Activated T-helper 1 cell treated with Interleukin-2 at 50 U/mL for 16 hours (primary cell): ENCODE measurements at regions not wholly inside any gene's neighbourhood (a gene's known extent, or its start where the extent isn't known, plus 50 kb on each side); places are given as distances from the start of the nearest gene placed in this dataset.

Experiments used
- DNase-seq: peaks from one replicate; pipeline ENCODE4 v3.0.0-alpha.2; 2020; ENCODE audit warnings: low read depth

DNA sequence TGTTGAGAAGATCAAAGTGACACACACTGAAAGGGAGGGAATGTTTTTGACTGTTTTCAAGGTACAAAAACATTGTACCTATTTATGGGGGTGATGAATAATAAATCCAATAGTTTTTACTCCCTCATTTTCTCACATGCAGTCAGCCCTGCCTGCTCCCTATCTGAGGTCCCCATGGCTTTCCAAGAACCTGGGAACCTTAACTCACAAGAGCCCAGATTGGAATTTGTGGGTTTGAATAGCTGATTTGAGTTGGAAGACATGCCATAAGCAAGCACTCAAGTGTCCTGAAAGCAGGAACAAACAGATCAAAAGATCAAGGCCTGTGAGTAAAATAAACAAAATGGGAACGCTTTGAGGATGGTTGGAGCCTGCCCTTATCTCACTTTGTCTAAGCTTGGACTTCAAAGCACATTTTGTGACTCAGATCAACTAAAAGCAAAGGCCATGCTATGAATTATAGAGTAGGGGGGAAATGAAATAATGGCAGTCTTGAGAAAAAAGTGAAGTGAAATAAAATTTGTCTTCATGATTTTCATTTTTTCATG is 136.6 kb downstream of the LYPLAL1 start:
- DNase-seq, result no peak

DNA sequence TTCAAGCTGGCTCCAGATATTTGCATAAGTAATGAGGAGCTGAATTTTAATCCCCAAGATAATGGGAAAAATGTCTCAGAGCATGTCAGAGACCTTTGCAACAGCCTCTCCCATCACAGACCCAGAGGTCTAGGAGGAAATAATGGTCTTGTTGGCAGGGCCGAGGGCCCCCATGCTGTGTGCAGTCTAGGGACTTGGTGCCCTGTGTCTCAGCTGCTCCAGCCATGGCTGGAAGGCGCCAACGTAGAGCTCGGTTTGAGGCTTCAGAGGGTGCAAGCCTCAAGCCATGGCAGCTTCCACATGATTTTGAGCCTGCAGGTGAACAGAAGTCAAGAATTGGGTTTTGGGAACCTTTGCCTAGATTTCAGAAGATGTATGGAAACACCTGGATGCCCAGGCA is 134.7 kb downstream of the LYPLAL1 start:
- DNase-seq, result no peak

DNA sequence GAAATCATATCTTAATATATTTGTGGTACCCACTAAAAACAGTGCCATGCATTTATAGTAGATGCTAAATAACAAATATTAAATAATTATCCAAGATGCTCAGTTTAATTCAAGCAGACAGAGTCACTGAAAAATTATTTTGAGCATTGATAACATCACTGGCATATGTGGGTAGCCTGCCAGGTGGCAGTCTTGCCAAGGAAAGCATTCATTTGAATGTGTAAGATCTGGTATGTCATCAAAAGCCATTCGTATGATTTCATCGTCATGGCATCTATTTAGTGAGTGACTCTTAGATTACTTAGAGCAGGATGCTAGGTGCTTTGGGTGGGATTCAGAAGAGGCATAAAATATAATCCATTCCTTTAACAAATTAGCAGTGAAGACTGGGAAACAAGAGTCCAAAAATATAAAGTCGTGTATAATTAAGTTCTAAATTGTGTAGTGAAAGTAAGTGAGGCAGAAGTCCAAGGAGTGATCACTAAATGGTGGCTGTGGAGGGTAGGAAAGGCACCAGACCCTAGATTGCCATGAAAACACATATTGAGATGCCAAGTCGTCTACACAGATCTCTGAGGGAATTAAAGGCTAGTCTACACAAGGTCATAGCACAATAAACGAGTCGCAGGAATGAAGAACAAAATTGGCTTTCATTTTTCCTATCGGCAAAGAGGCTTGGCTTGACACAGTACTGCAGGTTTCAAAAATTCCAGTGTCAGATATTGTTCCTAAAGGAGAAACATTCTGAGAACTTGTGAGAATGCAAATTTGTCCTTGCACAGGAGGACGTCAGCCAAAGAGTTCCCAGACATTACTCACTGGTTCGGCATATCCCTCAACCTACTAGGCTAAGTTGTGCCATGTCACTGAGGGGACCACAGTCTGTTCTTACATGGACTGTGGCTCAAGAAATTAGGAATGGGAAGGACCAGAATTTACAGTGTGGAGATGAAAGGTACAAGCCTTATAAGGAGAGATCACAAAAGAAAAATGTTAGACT is 130.8 kb downstream of the LYPLAL1 start:
- no peak for DNase-seq

DNA sequence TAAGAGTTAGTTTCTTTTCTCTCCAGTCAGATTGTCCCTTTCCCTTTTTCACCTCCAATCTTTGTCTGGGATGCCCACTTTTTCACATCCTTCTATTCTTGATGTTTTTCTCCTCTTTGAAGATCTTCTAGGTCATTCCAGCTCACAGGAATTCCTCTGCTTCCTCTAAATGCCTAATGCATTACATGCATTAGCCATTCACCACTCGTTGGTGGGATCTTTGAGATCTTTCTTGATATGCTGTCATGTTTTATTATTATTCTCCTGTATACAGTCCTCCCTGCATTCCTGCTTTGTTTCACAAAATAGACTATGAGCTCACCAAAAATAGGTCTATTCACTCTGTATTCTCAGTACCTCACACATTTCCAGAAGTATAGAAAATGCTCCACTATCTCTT is 129.0 kb downstream of the LYPLAL1 start:
- no peak for DNase-seq

DNA sequence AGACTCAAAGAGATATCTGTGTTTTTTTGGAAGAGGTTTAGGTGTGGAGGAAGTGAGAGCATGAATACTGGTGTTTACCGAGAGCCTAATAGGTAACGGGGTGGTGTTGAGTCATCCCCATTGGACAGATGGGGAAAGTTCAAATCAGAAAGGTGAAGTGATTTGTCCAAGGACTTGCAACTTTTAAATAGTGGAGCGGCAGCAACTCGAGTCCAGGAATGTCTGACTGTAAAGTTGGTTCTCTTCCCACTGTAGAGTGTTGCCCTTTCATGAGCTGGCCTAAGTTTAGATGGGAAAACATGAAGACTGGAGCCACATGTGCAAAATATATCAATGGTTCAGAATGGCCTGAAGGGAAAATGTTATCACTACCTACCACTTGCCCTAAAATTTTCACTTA is 125.7 kb downstream of the LYPLAL1 start:
- DNase-seq, result no peak

DNA sequence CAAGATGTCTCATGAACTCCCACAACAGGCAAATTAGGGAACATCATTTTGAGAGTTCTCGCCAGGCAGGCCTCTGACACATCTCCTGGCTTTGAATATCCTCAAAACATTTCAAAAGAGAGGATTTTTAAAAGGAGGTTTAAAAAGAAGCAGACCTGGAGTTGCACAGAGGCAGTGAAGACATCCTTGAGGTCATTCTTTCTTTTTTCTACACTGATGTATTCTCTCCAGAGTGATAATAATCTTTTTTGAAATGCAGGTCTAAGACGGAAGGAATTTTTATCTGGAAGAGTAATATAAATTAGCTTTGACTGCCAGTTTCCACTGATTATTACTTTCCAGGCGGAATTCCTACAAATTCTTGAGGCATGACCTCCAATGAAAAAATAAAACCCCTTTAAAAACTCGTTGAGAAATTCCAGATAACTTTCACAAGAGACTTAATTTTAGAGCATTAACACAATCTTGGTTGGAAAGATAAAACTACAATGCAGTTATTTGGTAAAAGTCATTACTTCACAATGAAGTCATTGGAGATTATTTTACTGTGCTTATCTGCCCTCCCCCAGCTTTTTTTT is 125.0 kb downstream of the LYPLAL1 start:
- no peak for DNase-seq

DNA sequence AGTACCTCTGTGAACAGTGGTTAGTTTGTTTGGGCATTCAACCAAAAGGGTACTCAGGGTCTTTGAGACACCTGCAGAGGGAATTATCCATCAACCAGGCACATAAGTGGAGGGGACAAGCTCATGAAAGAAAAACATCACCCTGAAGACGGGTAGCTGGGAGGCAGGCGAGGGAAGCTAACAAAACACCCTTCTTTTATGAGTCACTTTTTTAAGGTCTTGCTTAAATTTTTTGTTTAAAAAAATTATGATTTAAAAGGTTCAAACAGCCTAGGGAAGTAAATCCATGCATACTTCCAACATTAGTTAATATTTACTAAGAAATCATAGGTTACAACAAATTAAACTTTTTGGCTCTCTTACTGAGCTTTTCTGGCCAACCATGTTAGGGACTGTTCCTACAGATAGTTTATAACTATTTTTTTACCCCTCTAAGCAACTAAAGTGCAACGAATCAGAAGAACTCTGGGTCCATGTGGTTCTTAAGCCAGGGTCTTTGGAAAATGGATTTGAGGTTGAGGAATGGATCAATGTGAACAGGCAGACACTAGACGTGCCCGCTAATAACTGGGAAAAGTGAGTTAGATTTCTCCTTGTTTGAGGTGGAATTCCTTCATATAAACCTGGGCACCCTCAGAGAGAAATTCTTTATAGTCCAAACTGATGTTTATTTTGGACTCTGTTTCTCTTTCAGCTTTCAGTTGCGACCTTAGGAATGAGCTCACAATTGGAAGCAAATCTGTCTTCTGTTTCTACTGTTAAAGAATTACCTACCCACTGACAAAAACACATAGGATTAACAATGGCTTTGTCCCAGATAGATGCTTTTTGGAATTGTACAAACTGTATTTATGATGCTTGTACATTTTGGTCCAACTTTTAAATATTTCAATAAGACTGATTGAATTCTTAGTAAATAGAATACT is 123.0 kb downstream of the LYPLAL1 start:
- no peak for DNase-seq

DNA sequence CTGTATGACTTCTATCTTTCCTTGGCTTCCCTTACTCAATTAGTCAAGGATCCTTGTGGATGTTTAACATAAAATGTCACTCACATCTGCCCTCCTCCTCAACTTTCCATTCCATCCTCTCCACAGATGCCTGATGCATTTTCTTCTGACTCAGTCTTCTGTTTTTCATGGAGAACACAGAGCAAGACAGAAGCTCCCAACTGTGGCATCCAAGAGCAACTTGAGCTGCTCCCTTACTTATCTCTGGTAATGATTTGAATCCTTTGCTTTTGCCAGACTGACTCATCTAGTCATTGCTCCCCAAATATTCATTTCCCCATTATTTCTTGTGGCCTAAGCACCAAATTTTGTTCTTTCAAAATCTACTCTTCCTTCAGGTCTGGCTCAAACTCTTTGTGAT is 120.6 kb downstream of the LYPLAL1 start:
- no peak for DNase-seq

DNA sequence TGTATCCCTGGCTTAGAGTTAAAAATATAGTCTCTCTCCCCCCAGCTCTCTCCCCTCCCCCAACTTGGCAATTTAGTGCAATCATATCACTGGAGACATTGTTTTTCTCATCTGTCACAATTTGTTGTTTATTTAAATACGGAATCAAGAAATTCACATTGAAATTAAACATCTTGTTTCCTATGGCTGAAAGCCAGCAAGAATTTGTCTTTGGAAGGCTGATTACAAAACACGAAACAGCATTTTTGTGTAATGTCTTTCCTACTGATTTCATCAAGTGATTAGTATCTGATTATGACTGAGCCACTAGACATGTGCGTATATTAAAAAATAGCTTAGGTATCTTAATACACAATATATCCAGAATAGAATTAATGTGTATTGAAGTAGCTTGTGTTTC is 119.7 kb downstream of the LYPLAL1 start:
- no peak for DNase-seq

DNA sequence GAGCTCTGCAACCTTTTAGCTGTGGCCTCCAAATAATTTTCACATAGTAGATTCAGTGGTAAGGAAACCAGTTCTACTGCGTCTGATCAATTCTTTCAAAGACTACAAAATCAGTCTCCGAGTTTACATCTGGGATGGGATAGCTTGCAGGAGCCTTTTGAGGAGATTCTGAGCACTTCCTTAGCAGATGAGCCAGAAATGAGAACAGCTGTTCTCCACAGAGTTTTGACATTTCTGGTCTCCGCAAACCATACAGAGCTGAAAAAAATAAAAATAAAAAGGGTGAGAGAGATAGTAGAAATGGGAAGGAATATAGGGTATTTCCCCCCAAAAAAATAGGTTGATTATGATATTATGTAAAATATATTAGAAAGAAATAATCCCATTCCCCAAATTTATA is 119.3 kb downstream of the LYPLAL1 start:
- no peak for DNase-seq

DNA sequence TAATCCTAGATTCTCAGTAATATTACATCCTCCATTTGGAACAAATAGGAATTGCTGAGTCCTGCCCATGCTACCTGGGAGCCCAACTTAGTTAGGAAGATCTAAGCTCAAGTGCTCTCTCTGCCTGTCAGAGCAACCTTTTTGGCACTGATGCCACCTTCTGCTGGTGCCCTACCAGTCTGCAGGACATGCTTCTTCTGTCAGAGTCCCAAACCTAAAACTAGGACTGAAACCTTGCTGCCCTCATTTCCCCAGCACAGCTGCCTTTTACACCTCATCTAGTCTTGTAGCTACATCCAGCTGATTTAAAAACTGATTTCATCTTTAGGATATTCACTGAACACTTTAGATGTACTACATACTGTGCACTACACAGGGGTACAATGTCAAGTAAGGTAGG is 118.7 kb downstream of the LYPLAL1 start:
- DNase-seq, result no peak

DNA sequence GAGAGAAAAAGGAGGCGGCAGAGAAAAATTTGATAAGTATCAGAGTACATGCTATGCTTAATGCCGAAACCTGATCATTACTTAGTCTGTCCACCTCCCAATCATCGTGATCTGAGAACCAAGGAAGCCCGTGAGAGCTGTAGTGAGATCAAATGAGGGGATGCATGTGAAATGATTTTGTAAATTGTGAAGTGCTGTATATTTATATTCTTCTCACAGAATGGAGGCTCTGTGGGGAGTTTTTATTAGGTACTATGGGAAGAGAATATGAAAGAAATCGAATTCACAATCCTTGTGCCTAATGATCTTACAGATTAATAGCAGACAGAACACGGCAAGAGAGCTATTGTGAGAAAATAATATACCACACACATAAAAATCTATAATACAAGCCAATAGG is 115.5 kb downstream of the LYPLAL1 start:
- no peak for DNase-seq

DNA sequence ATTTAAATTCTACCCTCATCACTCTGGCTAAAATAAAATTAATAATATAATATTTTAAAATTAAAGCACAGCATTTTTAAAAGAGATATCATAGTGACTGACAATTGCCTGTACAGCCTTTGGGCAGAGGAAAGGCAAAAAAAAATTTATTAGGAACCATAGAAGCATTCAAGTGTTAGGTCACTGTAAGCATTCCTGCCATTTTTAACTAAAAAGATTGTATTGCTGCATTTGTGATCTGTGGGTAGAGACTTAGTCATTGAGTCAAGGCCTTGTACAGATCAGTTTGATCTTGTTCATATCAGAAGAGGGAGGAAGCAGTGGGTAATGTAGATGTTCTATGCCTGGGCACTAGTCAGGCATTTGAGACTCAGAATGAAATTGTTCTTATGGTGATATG is 109.9 kb downstream of the LYPLAL1 start:
- DNase-seq, result no peak

DNA sequence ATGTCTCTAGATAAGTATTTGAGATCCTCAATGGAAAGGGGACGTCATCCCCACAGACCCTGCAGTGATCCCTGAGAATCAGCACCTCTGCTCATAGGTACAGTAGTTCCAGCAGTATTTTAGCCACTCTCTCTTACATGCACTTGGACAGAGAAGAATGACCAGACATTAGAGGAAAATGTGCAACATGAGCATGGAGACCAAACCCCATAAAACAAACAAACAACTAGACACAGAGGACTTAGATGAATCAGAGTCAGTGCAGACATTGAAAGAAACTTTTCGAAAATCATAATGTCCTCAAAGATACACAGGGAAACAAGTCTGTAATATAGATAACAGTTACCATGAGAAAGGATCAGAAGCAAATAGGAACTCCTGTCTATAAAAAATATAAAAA is 108.2 kb downstream of the LYPLAL1 start:
- no peak for DNase-seq

DNA sequence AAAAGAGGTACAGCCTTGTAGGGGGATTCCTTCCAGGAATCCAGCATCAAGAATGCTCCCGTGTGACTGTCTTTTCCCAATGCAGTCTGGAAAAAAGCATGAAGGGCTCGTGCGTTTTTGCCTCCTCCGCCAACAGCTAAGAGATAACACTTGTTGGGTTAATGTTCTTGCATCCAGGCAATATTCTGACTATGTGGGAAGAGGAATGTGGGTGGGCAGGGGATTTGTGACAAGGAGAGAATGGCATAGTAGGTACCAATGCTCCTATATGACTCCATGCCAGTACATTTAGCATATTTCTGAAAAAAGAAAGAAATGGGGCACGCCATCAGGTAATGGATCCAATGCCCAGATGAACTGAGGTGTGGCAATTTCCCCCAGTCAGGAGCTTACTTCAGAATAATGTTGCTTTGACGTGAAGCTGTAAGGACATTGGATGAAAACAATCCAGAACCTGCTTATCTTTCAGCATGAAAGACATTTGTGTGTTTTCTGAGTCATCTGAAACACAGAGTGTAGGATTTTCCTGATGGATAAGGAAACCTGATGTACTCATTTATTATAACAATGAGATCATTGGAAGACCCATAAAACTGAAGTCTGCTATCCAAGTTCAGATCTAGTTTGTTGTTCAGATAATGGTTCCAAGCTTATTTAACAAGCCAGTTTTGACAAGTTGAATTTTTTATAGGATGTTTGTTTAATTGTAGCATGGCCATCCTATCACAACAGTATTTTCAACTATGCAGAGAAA is 105.5 kb downstream of the LYPLAL1 start:
- no peak for DNase-seq

DNA sequence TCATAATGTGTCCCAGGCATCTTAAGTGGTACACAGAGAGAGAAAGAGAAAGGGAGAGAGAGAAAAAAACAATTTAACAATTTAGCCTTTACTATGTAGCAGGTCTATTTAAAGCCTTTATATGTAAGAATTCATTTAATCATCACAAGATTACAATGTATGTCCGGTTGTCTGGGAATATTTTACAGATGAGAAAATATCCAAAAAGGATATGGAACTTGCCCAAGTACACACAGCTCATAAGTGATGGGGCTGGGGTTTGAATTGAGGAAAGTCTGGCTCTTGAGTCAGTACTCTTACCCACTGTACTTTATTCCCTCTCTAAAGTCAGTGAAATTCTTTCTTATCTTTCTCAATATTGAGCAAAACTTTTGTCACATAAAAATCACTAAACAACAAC is 104.6 kb downstream of the LYPLAL1 start:
- DNase-seq, result no peak

DNA sequence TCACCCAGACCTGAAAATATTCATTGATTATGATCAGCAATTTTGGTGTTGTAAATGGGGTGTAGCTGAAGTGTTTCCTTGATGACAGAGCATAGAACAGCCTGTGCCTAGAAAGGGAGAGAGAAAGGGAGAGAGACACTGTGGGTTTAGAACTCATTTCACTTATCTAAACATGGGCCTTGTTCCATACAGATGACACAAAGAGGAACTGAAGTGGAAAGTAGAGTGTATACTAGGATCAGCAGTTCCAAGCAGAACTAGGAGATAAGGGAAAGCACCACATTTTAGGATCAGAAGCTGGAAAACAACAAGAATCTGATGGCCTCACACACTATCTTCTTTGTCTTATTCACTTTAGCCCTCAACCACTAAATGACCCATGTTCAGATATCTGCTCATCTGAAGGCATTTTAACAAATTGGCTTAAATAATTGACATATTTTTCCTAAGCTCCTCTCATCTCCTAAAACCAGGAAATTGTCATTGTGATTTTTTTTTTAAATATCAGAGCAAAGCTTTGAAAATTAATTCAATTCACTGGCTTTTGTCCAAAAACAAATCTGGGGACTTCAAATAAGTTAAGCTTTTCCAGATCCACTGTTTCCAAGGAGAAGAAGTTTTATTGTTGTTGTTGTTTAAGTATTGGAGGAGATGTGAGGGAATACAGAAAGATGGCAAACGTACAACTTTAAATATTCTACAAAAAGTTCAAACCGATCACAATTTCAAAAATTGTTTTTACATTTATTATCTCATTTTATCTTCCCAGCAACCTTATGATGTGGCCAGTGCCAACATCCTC is 103.8 kb downstream of the LYPLAL1 start:
- no peak for DNase-seq

DNA sequence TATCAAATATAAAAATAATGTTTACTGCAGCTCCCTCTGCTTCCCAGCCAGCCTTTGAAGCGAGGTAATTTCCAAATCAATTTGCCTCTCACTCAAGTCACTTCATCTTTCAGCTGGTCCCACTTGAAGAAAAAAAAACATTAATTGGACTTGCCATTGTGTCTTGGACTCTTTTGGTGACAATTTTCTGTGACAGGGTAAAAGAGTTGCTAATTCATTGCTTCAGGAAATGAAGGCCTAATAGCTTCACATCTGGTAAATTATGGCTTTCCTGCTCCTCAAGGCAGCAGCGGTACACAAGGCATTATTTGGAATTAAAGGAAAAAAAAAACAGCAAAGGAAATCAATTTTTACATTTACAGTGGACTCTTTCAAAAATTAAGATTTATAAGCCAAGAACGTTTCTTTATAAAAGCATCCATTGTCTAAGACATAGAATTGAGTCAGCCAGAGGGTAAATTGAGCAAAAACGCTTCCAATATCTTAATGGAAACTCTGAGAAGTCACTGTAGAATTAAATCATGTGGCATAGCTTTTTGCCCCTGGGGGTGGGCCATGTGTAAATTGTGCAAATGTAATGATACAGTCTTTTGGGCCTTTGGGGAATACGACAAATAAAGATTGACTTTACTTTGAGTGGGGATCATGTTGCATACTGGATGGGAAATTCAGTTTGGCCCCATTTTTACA is 102.5 kb downstream of the LYPLAL1 start:
- no peak for DNase-seq

DNA sequence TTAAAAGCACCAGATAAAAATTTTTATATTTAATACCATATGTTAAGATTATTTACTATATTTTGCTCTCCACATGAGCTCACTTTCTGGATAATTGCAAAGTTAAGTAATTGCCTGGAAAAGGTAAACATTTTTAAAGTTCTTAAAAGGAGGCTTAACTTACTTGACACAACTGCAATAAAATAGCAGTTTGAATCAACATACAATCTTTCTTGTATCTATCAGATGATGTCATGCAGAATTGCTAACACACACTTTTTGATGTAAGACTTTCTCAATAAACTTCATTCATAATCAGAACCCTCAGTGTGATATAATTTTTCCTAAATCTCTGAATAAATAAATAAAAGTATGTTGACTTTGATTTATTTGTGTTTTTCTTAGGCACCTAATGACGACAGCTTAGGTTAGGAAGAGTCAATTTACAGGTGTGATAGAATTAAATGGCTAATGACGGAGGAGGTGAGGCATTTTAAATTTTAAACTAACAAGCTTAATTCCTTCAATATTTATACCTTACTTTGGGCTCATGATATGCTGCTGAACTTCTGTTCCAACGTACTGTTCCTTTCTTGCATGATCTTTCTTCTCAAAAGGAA is 99.5 kb downstream of the LYPLAL1 start:
- DNase-seq, result no peak
